ENCODE measurements at regions not wholly inside any gene's neighbourhood (a gene's known extent, or its start where the extent isn't known, plus 50 kb on each side); places are given as distances from the start of the nearest gene placed in this dataset.

DNA sequence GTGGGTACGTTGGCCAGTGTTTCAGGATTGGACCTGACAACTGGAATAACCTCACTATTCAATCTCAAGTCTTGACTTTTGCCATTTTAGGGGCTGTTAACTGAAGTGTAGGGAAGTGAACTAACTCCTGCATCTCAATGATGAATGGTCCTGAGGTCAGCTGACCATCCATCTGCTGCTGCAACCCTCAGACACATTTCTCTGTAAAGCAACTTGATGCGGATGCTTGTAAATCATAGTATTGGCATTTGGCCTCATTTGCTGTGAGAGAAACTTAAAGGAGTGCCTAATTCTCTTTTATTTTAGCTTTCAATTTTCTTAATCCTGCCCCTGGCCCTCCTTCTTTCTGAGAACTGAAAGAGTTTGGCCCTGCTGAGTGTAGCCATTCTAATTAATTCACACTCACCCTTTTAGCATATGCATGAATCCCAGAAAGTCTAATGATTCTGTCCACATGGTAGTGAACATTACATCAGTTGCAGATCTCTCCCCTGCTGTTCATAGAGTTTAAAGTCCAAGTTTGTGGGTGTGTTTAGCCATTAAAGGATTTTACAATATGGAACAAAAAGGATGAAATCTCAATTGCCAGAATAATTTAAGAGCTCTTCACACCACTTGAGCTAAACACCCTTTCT, 1531.4 kb upstream of the SLC10A2 start:
- Histone ChIP-seq H3K4me1 (no peaks in the 10 kb centered on the region), H3K36me3 (no peaks in the 10 kb centered on the region), H3K27ac (no peak overlapping the region), H3K4me3 (no peak overlapping the region), H3K9me3 (no peaks in the 10 kb centered on the region), H3K27me3 (no peaks in the 10 kb centered on the region)
- no peak for DNase-seq (ENCODE audit: extremely low spot score in 2 of 2)
- intact Hi-C loops (cut with DNase I): no loop called here
- TF ChIP-seq, protein P1, sequence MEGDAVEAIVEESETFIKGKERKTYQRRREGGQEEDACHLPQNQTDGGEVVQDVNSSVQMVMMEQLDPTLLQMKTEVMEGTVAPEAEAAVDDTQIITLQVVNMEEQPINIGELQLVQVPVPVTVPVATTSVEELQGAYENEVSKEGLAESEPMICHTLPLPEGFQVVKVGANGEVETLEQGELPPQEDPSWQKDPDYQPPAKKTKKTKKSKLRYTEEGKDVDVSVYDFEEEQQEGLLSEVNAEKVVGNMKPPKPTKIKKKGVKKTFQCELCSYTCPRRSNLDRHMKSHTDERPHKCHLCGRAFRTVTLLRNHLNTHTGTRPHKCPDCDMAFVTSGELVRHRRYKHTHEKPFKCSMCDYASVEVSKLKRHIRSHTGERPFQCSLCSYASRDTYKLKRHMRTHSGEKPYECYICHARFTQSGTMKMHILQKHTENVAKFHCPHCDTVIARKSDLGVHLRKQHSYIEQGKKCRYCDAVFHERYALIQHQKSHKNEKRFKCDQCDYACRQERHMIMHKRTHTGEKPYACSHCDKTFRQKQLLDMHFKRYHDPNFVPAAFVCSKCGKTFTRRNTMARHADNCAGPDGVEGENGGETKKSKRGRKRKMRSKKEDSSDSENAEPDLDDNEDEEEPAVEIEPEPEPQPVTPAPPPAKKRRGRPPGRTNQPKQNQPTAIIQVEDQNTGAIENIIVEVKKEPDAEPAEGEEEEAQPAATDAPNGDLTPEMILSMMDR (IDR thresholded peaks at IDR 0.05): no peak
- TF ChIP-seq POLR2AphosphoS5 (IDR thresholded peaks at IDR 0.05; ENCODE audit: insufficient read depth in 1 of 2, low read depth in 1 of 2) (no peak), POLR2A (IDR thresholded peaks at IDR 0.05) (no peak)

DNA sequence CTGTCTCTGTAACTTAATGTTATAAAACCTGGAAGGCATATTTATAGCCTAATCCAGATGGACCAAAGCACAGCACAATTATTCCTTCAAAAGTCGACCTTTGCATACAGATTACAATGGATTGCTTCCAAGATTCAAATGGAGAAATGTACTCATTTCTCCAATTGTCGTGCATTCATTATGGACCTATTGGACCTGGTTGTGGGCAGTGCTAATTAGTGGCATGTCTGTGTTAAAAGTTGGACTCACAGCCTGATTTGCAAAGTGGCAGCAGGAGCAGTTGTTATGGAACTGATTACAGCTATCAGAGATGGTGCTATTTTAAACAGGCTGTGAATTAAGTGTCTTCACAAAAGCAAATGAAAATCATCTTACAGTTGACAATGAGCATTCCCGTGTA, 1529.3 kb upstream of the SLC10A2 start:
- DNase-seq (ENCODE audit: extremely low spot score in 2 of 2): no peak
- Histone ChIP-seq H3K4me3 (no peak overlapping the region), H3K4me1 (no peaks in the 10 kb centered on the region), H3K27me3 (no peaks in the 10 kb centered on the region), H3K27ac (no peak overlapping the region), H3K36me3 (no peaks in the 10 kb centered on the region), H3K9me3 (no peaks in the 10 kb centered on the region)
- intact Hi-C loops (cut with DNase I): no loop called here
- TF ChIP-seq, protein P1 (IDR thresholded peaks at IDR 0.05): no peak
- TF ChIP-seq POLR2A (IDR thresholded peaks at IDR 0.05) (no peak), POLR2AphosphoS5 (IDR thresholded peaks at IDR 0.05; ENCODE audit: insufficient read depth in 1 of 2, low read depth in 1 of 2) (no peak)

DNA sequence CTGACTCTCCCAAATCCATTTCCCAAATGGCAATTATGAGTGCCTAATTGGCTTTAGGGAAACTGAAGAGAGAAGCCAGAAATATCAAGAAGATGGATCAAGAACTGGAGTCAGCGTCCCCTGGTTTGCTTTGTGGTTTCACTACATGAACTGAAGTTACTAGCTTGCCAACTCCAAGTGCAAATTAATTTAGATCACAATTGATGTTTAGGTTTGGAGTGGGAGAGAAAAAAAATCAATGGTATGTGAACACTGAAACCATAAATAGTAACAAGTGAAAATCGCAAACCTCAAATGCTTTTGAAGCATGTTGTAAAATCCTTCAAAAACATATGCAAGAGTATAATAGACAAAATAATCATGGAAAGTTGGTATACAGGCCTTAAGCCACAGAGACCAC, 1528.6 kb upstream of the SLC10A2 start:
- Histone ChIP-seq H3K27me3 (no peaks in the 10 kb centered on the region), H3K4me3 (no peak overlapping the region), H3K27ac (no peak overlapping the region), H3K4me1 (no peaks in the 10 kb centered on the region), H3K36me3 (no peaks in the 10 kb centered on the region), H3K9me3 (no peaks in the 10 kb centered on the region)
- DNase-seq (ENCODE audit: extremely low spot score in 2 of 2): no peak
- intact Hi-C loops (cut with DNase I): no loop called here
- TF ChIP-seq POLR2AphosphoS5 (IDR thresholded peaks at IDR 0.05; ENCODE audit: insufficient read depth in 1 of 2, low read depth in 1 of 2): no peak
- no peak for TF ChIP-seq POLR2A (IDR thresholded peaks at IDR 0.05)
- TF ChIP-seq, protein P1 (IDR thresholded peaks at IDR 0.05): no peak

DNA sequence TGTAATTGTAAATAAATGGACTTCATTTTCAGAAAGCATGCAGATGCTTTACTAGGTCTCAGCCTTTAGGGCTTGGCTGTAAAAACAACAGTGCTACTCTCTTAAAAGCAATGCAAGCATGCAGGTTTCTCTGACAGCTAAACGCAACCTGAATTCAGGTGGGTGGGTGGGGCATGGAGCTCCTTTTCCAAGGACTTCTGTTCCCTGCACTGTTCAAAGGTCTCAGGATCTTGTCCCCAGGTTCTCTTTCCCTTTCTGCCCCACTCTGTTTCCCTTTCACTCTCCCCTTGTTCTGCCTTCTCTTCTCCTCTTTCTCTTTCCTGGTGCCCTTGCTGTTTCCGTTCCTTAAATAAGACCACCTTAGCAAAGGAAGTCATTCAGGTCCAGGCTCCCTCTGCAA, 1527.5 kb upstream of the SLC10A2 start:
- TF ChIP-seq, protein P1 (IDR thresholded peaks at IDR 0.05): no peak
- no peak for TF ChIP-seq POLR2AphosphoS5 (IDR thresholded peaks at IDR 0.05; ENCODE audit: insufficient read depth in 1 of 2, low read depth in 1 of 2)
- TF ChIP-seq POLR2A (IDR thresholded peaks at IDR 0.05): no peak
- H3K27me3 ChIP-seq: no peaks in the 10 kb centered on the region
- no peaks in the 10 kb centered on the region for H3K36me3 ChIP-seq
- intact Hi-C loops (cut with DNase I): no loop called here
- no peak overlapping the region for H3K4me3 ChIP-seq
- H3K4me1 ChIP-seq: no peaks in the 10 kb centered on the region
- DNase-seq (ENCODE audit: extremely low spot score in 2 of 2): no peak
- H3K27ac ChIP-seq: no peak overlapping the region
- no peaks in the 10 kb centered on the region for H3K9me3 ChIP-seq

DNA sequence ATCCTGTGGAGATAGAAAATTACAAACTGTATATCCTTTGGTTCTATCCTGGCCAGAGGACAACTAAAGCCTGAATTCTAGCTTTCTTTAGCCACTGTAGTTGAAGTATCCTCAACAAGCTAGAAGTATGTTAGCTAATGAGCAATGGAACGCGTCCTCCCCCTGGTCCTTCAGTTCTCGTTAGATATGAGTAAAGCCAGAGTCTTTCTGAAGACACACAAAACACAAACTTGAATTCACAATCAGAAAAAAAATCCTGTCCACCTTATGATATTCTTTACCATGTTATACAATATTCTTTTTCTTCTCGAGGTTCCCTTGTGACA, 1527.0 kb upstream of the SLC10A2 start:
- no peak overlapping the region for H3K4me3 ChIP-seq

More for the DNA sequence above, 1527.0 kb upstream of the SLC10A2 start:
- H3K36me3 ChIP-seq: no peaks in the 10 kb centered on the region
- no peaks in the 10 kb centered on the region for H3K9me3 ChIP-seq
- no peak for DNase-seq (ENCODE audit: extremely low spot score in 2 of 2)
- H3K27me3 ChIP-seq: no peaks in the 10 kb centered on the region
- intact Hi-C loops (cut with DNase I): no loop called here
- TF ChIP-seq POLR2AphosphoS5 (IDR thresholded peaks at IDR 0.05; ENCODE audit: insufficient read depth in 1 of 2, low read depth in 1 of 2) (no peak), POLR2A (IDR thresholded peaks at IDR 0.05) (no peak)
- TF ChIP-seq, protein P1 (IDR thresholded peaks at IDR 0.05): no peak
- H3K4me1 ChIP-seq: no peaks in the 10 kb centered on the region
- H3K27ac ChIP-seq: no peak overlapping the region

Data from vagina (tissue), 2 donors.